ENCODE measurements at regions not wholly inside any gene's neighbourhood (a gene's known extent, or its start where the extent isn't known, plus 50 kb on each side); places are given as distances from the start of the nearest gene placed in this dataset.

GRCh38 chr21:27677546-27677945, 710.7 kb upstream of the ADAMTS5 start:
- DNase-seq (ENCODE audit: low read depth), result no peak
- no peak for TF ChIP-seq CTCF (IDR thresholded peaks at IDR 0.05; ENCODE audit: low read depth, low read length, missing control alignments)
- in situ Hi-C loops (cut with HindIII; ENCODE audit: low sequenced_read_pairs), result loop anchor here (25.0 kb wide), 1 partner anchor 815 kb away; no protein-coding TSS in a partner anchor
- H3K4me3 ChIP-seq (ENCODE audit: low read depth, low read length), result no peak overlapping the region

GRCh38 chr21:27675306-27675705, 708.4 kb upstream of the ADAMTS5 start:
- DNase-seq (ENCODE audit: low read depth), result no peak
- no peak for TF ChIP-seq CTCF (IDR thresholded peaks at IDR 0.05; ENCODE audit: low read depth, low read length, missing control alignments)
- in situ Hi-C loops (cut with HindIII; ENCODE audit: low sequenced_read_pairs), result loop anchor here (25.0 kb wide), 1 partner anchor 813 kb away; no protein-coding TSS in a partner anchor
- no peak overlapping the region for H3K4me3 ChIP-seq (ENCODE audit: low read depth, low read length)

GRCh38 chr21:27674041-27674615, 707.2 kb upstream of the ADAMTS5 start:
- TF ChIP-seq CTCF (IDR thresholded peaks at IDR 0.05; ENCODE audit: low read depth, low read length, missing control alignments), result no peak
- DNase-seq (ENCODE audit: low read depth), result peak; percentile 42
- H3K4me3 ChIP-seq (ENCODE audit: low read depth, low read length), result no peak overlapping the region
- in situ Hi-C loops (cut with HindIII; ENCODE audit: low sequenced_read_pairs), result no loop called here

GRCh38 chr21:27673581-27673980, 706.7 kb upstream of the ADAMTS5 start:
- DNase-seq (ENCODE audit: low read depth), result no peak
- H3K4me3 ChIP-seq (ENCODE audit: low read depth, low read length), result no peak overlapping the region
- in situ Hi-C loops (cut with HindIII; ENCODE audit: low sequenced_read_pairs), result no loop called here
- TF ChIP-seq CTCF (IDR thresholded peaks at IDR 0.05; ENCODE audit: low read depth, low read length, missing control alignments), result no peak

GRCh38 chr21:27671207-27671606, 704.3 kb upstream of the ADAMTS5 start:
- no peak overlapping the region for H3K4me3 ChIP-seq (ENCODE audit: low read depth, low read length)
- DNase-seq (ENCODE audit: low read depth), result no peak
- in situ Hi-C loops (cut with HindIII; ENCODE audit: low sequenced_read_pairs), result no loop called here
- no peak for TF ChIP-seq CTCF (IDR thresholded peaks at IDR 0.05; ENCODE audit: low read depth, low read length, missing control alignments)

GRCh38 chr21:27653481-27653880, 686.6 kb upstream of the ADAMTS5 start:
- H3K4me3 ChIP-seq (ENCODE audit: low read depth, low read length), result no peak overlapping the region
- in situ Hi-C loops (cut with HindIII; ENCODE audit: low sequenced_read_pairs), result no loop called here
- no peak for TF ChIP-seq CTCF (IDR thresholded peaks at IDR 0.05; ENCODE audit: low read depth, low read length, missing control alignments)
- no peak for DNase-seq (ENCODE audit: low read depth)

Measured in astrocyte of the cerebellum (primary cell).